ENCODE measurements at regions not wholly inside any gene's neighbourhood (a gene's known extent, or its start where the extent isn't known, plus 50 kb on each side); places are given as distances from the start of the nearest gene placed in this dataset.
"Not testable (repeated sequence)": the region's sequence is repeated elsewhere in the genome, so short reads cannot be mapped to it uniquely, and the experiment has no call there.

DNA sequence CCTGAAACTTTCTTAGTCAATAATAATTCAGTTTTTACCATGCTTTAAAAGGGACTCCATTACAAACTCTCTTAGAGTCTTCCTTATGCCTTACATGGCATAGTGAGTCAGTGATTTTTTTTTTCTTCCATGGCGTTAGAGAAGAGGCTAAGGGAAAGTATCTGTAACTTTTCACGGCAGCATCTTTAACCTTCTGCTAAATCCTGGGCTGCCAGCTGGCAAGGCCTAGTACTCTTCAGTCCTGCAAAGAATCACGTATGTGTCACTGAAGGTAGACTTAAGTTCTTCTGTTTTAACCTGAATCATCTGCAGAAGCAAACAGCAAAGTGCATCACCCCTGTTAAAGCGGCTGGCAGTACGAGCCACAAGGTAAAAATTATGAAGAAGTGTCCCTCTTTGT lies 286.3 kb upstream of the FN1 start:
- Histone ChIP-seq H3K9me3 (ENCODE audit: low read length) (no peaks in the 10 kb centered on the region), H3K27me3 (ENCODE audit: insufficient read depth, low read depth, low read length) (no peaks in the 10 kb centered on the region), H3K9ac (ENCODE audit: low read length) (no peak overlapping the region), H3K79me2 (replicated peaks; ENCODE audit: insufficient read depth, low read length) (no peaks in the 10 kb centered on the region), H3K27ac (ENCODE audit: low read length) (no peak overlapping the region), H3K9me2 (ENCODE audit: insufficient read depth, low read length) (no peaks in the 10 kb centered on the region), H3K4me3 (ENCODE audit: low read length) (no peak overlapping the region), H4K20me1 (ENCODE audit: insufficient read depth) (no peaks in the 10 kb centered on the region), H3K36me3 (ENCODE audit: insufficient read depth, low read length) (no peaks in the 10 kb centered on the region), H3F3A (ENCODE audit: insufficient read depth, low read length, poor library complexity, severe bottlenecking) (no peaks in the 10 kb centered on the region), H3K4me2 (ENCODE audit: low read length) (no peak overlapping the region), H2AFZ (ENCODE audit: low read depth, low read length) (no peak overlapping the region)
- TF ChIP-seq MXI1 (conservative IDR thresholded peaks at IDR 0.05; ENCODE audit: poor library complexity, severe bottlenecking), result no peak

DNA sequence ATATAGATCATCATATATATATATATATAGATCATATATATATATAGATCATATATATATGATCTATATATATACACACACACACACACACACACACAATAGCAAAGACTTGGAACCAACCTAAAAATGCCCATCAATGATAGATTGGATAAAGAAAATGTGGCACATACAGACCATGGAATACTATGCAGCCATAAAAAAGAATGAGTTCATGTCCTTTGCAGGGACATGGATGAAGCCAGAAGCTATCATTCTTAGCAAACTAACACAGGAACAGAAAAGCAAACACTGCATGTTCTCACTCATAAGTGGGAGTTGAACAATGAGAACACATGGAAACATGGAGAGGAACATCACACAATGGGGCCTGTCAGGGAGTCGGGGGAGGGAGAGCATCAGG lies 285.6 kb upstream of the FN1 start:
- not testable (repeated sequence) for H3K9ac ChIP-seq (ENCODE audit: low read length); H3K36me3 ChIP-seq (ENCODE audit: insufficient read depth, low read length); H3K9me2 ChIP-seq (ENCODE audit: insufficient read depth, low read length); H3K27ac ChIP-seq (ENCODE audit: low read length); H3K79me2 ChIP-seq (replicated peaks; ENCODE audit: insufficient read depth, low read length); H3F3A ChIP-seq (ENCODE audit: insufficient read depth, low read length, poor library complexity, severe bottlenecking); H3K27me3 ChIP-seq (ENCODE audit: insufficient read depth, low read depth, low read length); H3K4me2 ChIP-seq (ENCODE audit: low read length); H3K9me3 ChIP-seq (ENCODE audit: low read length); H3K4me3 ChIP-seq (ENCODE audit: low read length); H2AFZ ChIP-seq (ENCODE audit: low read depth, low read length); H4K20me1 ChIP-seq (ENCODE audit: insufficient read depth)

DNA sequence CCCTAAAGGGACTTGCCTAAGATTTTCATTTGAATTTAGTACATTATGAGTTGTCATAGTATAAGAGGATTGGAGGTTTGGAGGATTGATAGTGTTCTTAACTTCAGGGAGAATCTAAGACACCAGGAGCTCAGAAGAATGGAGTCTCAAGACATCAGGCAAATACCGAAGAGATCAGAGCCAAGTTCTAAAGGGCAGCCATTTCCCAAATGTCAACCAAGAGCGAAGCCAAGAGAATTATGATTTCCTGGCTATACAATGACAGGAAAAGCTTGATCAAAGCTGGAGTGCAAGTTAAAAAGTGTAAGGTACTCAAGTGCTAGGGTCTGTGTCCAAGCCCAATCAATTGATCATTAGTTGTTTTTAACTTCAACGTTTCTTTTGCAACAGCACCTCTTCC lies 283.0 kb upstream of the FN1 start:
- Histone ChIP-seq H3K9ac (ENCODE audit: low read length) (no peak overlapping the region), H2AFZ (ENCODE audit: low read depth, low read length) (no peak overlapping the region), H3K36me3 (ENCODE audit: insufficient read depth, low read length) (no peaks in the 10 kb centered on the region), H3K27me3 (ENCODE audit: insufficient read depth, low read depth, low read length) (no peaks in the 10 kb centered on the region), H4K20me1 (ENCODE audit: insufficient read depth) (no peaks in the 10 kb centered on the region), H3K4me2 (ENCODE audit: low read length) (no peak overlapping the region), H3K79me2 (replicated peaks; ENCODE audit: insufficient read depth, low read length) (no peaks in the 10 kb centered on the region), H3K9me2 (ENCODE audit: insufficient read depth, low read length) (no peaks in the 10 kb centered on the region), H3K4me3 (ENCODE audit: low read length) (no peak overlapping the region), H3F3A (ENCODE audit: insufficient read depth, low read length, poor library complexity, severe bottlenecking) (no peaks in the 10 kb centered on the region), H3K9me3 (ENCODE audit: low read length) (no peaks in the 10 kb centered on the region), H3K27ac (ENCODE audit: low read length) (no peak overlapping the region)
- no peak for TF ChIP-seq RAD21 (conservative IDR thresholded peaks at IDR 0.05)
- no peak for TF ChIP-seq EZH2 (IDR thresholded peaks at IDR 0.05; ENCODE audit: borderline replicate concordance, insufficient read depth, low read length, poor library complexity, severe bottlenecking)
- no peak for TF ChIP-seq SMC3 (conservative IDR thresholded peaks at IDR 0.05; ENCODE audit: poor library complexity)
- TF ChIP-seq, protein P1, sequence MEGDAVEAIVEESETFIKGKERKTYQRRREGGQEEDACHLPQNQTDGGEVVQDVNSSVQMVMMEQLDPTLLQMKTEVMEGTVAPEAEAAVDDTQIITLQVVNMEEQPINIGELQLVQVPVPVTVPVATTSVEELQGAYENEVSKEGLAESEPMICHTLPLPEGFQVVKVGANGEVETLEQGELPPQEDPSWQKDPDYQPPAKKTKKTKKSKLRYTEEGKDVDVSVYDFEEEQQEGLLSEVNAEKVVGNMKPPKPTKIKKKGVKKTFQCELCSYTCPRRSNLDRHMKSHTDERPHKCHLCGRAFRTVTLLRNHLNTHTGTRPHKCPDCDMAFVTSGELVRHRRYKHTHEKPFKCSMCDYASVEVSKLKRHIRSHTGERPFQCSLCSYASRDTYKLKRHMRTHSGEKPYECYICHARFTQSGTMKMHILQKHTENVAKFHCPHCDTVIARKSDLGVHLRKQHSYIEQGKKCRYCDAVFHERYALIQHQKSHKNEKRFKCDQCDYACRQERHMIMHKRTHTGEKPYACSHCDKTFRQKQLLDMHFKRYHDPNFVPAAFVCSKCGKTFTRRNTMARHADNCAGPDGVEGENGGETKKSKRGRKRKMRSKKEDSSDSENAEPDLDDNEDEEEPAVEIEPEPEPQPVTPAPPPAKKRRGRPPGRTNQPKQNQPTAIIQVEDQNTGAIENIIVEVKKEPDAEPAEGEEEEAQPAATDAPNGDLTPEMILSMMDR (IDR thresholded peaks at IDR 0.05; ENCODE audit: poor library complexity, severe bottlenecking), result no peak
- TF ChIP-seq TAF1 (IDR thresholded peaks at IDR 0.05; ENCODE audit: low read depth), result no peak
- TF ChIP-seq MXI1 (conservative IDR thresholded peaks at IDR 0.05; ENCODE audit: poor library complexity, severe bottlenecking), result no peak
- no peak for TF ChIP-seq EP300 (conservative IDR thresholded peaks at IDR 0.05; ENCODE audit: poor library complexity, severe bottlenecking)
- TF ChIP-seq, protein P2, sequence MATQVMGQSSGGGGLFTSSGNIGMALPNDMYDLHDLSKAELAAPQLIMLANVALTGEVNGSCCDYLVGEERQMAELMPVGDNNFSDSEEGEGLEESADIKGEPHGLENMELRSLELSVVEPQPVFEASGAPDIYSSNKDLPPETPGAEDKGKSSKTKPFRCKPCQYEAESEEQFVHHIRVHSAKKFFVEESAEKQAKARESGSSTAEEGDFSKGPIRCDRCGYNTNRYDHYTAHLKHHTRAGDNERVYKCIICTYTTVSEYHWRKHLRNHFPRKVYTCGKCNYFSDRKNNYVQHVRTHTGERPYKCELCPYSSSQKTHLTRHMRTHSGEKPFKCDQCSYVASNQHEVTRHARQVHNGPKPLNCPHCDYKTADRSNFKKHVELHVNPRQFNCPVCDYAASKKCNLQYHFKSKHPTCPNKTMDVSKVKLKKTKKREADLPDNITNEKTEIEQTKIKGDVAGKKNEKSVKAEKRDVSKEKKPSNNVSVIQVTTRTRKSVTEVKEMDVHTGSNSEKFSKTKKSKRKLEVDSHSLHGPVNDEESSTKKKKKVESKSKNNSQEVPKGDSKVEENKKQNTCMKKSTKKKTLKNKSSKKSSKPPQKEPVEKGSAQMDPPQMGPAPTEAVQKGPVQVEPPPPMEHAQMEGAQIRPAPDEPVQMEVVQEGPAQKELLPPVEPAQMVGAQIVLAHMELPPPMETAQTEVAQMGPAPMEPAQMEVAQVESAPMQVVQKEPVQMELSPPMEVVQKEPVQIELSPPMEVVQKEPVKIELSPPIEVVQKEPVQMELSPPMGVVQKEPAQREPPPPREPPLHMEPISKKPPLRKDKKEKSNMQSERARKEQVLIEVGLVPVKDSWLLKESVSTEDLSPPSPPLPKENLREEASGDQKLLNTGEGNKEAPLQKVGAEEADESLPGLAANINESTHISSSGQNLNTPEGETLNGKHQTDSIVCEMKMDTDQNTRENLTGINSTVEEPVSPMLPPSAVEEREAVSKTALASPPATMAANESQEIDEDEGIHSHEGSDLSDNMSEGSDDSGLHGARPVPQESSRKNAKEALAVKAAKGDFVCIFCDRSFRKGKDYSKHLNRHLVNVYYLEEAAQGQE (IDR thresholded peaks at IDR 0.05; ENCODE audit: borderline replicate concordance), result no peak
- TF ChIP-seq POLR2AphosphoS5 (IDR thresholded peaks at IDR 0.05), result no peak

Measured in neural cell (in vitro differentiated cells).